ENCODE measurements at regions not wholly inside any gene's neighbourhood (a gene's known extent, or its start where the extent isn't known, plus 50 kb on each side); places are given as distances from the start of the nearest gene placed in this dataset.

DNA sequence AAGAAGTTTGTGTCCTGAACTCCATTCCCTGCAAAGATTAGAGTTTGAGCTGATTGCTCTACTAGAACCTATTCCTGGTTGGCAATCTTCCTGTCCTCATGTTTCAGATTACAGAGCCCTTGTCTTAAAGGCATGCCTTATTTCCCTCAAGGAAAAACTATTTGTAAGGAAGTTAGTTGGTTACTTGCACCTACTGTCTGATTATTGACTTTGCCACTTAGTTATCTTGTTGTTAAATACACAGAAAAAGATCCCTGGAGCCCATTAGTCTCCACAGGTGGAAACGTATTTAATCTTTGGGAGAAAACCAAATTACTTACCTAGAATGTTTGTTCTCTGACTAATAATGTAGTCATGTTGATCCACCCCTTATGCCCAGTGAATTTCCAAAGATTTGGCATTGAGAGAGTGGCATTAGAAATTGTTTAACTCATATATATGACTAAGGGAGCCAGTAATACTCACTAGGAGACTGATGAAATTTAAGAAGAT, 132.3 kb upstream of the ELL2 start:
- TF ChIP-seq YY1 (IDR thresholded peaks at IDR 0.05; ENCODE audit: insufficient read depth, insufficient read length) (no peak), ZNF274 (IDR thresholded peaks at IDR 0.05; ENCODE audit: low read depth, low read length) (no peak)
